WTC11 (cell line): ENCODE measurements at regions not wholly inside any gene's neighbourhood (a gene's known extent, or its start where the extent isn't known, plus 50 kb on each side); places are given as distances from the start of the nearest gene placed in this dataset.

Experiments
- ATAC-seq: fragments of 200-7000 bp; cut with Tn5 transposase; 2 replicates; pipeline ENCODE4 v1.10.0; 2021; ENCODE audit warnings: mild to moderate bottlenecking, moderate library complexity
- CTCF ChIA-PET: fragments of 300-600 bp; sonication (Branson Sonifier 250); formaldehyde crosslinking; loops from one replicate; lab custom pipeline; 2021; ENCODE audit warnings: antibody characterized with exemption; lab: Charles Lee
- POLR2A ChIA-PET: fragments of 350-600 bp; sonication (Branson Sonifier 250); formaldehyde crosslinking; loops from one replicate; lab custom pipeline; 2021; ENCODE audit warnings: antibody characterized with exemption; lab: Charles Lee
- DNase-seq: peaks from one replicate; pipeline ENCODE4 v3.0.0; 2021; ENCODE audit warnings: low spot score
- H3K27ac Mint-ChIP-seq: 2 replicates; pipeline ENCODE4 v1.8.0; 2021; ENCODE audit warnings: mixed read lengths
- H3K27me3 Mint-ChIP-seq: 2 replicates; pipeline ENCODE4 v1.8.0; 2021; ENCODE audit warnings: low read depth, mild to moderate bottlenecking, moderate library complexity, mixed read lengths
- H3K36me3 Mint-ChIP-seq: 2 replicates; pipeline ENCODE4 v1.8.0; 2021; ENCODE audit warnings: mixed read lengths
- H3K4me1 Mint-ChIP-seq: 2 replicates; pipeline ENCODE4 v1.8.0; 2022; ENCODE audit warnings: mixed read lengths
- H3K4me3 Mint-ChIP-seq: 2 replicates; pipeline ENCODE4 v1.8.0; 2021; ENCODE audit warnings: mild to moderate bottlenecking, moderate library complexity, mixed read lengths
- H3K9me3 Mint-ChIP-seq: 2 replicates; pipeline ENCODE4 v1.8.0; 2021; ENCODE audit warnings: mixed read lengths
- ATF3 ChIP-seq: sonication (generic); formaldehyde crosslinking; conservative IDR thresholded peaks from 2 replicates; pipeline ENCODE4 v1.8.1; 2022; ENCODE audit warnings: mild to moderate bottlenecking, missing genetic modification reagents
- FOXJ3 ChIP-seq: sonication (generic); formaldehyde crosslinking; IDR thresholded peaks from 2 replicates; pipeline ENCODE4 v1.9.0; 2021; ENCODE audit warnings: missing genetic modification reagents, mild to moderate bottlenecking, borderline replicate concordance
- GABPB1 ChIP-seq: sonication (generic); formaldehyde crosslinking; IDR thresholded peaks from 2 replicates; pipeline ENCODE4 v1.8.1; 2023; ENCODE audit warnings: mild to moderate bottlenecking, missing genetic modification reagents
- GRHL2 ChIP-seq: fragments of 250-450 bp; sonication (Bioruptor Pico); IDR thresholded peaks from 2 replicates; pipeline ENCODE4 v1.8.0; 2022; ENCODE audit warnings: mild to moderate bottlenecking, moderate library complexity; ENCODE audit not compliant: insufficient replicate concordance, severe bottlenecking
- MYBL2 ChIP-seq: sonication (generic); formaldehyde crosslinking; IDR thresholded peaks from 2 replicates; pipeline ENCODE4 v1.8.1; 2023; ENCODE audit warnings: mild to moderate bottlenecking, moderate library complexity, missing genetic modification reagents
- NFYB ChIP-seq: sonication (generic); formaldehyde crosslinking; conservative IDR thresholded peaks from 2 replicates; pipeline ENCODE4 v1.8.0; 2022; ENCODE audit warnings: low read depth, missing genetic modification reagents
- NR3C1 ChIP-seq: sonication (generic); formaldehyde crosslinking; conservative IDR thresholded peaks from 2 replicates; pipeline ENCODE4 v1.8.1; 2023; ENCODE audit warnings: low read depth, mild to moderate bottlenecking, missing genetic modification reagents
- PRRX2 ChIP-seq: fragments of 250-450 bp; sonication (Bioruptor Pico); IDR thresholded peaks from 2 replicates; pipeline ENCODE4 v1.8.0; 2021; ENCODE audit warnings: mild to moderate bottlenecking
- SMAD4 ChIP-seq: sonication (generic); formaldehyde crosslinking; IDR thresholded peaks from 2 replicates; pipeline ENCODE4 v1.8.0; 2022; ENCODE audit warnings: mild to moderate bottlenecking, missing genetic modification reagents
- TEAD4 ChIP-seq: sonication (generic); formaldehyde crosslinking; IDR thresholded peaks from 2 replicates; pipeline ENCODE4 v1.8.0; 2022; ENCODE audit warnings: mild to moderate bottlenecking, missing genetic modification reagents
- ZNF219 ChIP-seq: sonication (generic); formaldehyde crosslinking; IDR thresholded peaks from 2 replicates; pipeline ENCODE4 v1.8.0; 2023; ENCODE audit warnings: missing genetic modification reagents, mild to moderate bottlenecking, borderline replicate concordance
- ZNF263 ChIP-seq: sonication (generic); formaldehyde crosslinking; IDR thresholded peaks from 2 replicates; pipeline ENCODE4 v1.8.1; 2022; ENCODE audit warnings: low read depth, mild to moderate bottlenecking, moderate library complexity, missing genetic modification reagents
- ZNF281 ChIP-seq: sonication (generic); formaldehyde crosslinking; IDR thresholded peaks from 2 replicates; pipeline ENCODE4 v1.8.0; 2023; ENCODE audit warnings: mild to moderate bottlenecking, missing genetic modification reagents
- ZNF532 ChIP-seq: fragments of 250-450 bp; sonication (Bioruptor Pico); IDR thresholded peaks from 2 replicates; pipeline ENCODE4 v1.9.0; 2021; ENCODE audit warnings: mild to moderate bottlenecking, borderline replicate concordance
- TF ChIP-seq, protein P1 (sequence below): sonication (generic); formaldehyde crosslinking; IDR thresholded peaks from 2 replicates; pipeline ENCODE4 v1.8.0; 2022; ENCODE audit warnings: mild to moderate bottlenecking, missing genetic modification reagents
- TF ChIP-seq, protein P2 (sequence below): sonication (generic); formaldehyde crosslinking; IDR thresholded peaks from 2 replicates; pipeline ENCODE4 v1.8.0; 2023; ENCODE audit warnings: missing genetic modification reagents, mild to moderate bottlenecking, borderline replicate concordance
- TF ChIP-seq, protein P3 (sequence below): sonication (generic); formaldehyde crosslinking; IDR thresholded peaks from 2 replicates; pipeline ENCODE4 v1.8.1; 2022; ENCODE audit warnings: missing genetic modification reagents, borderline replicate concordance

DNA sequence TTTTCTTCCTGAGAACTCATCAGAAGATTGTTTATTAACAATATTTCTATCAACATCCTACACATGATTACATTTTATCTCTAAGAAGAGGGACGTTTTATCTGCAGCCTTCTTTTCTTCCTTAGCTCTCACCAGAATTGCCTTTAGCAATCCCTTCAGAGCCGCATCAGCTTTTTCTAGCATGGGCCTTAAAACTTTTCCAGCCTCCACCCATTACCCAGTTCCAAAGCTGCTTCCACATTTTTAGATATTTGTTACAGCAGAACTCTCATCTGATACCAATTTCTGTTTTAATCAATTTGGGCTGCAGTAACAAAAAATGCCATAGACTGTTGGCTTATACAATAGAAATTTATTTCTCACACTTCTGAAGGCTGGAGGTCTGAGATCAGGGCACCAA lies 281.5 kb downstream of the THBS2 start:
- ChIA-PET POLR2A (no interaction called here), CTCF (no interaction called here)
- Mint-ChIP-seq H3K9me3 (peaks cover 5% of the 10 kb centered on the region), H3K27ac (no peak overlapping the region), H3K4me3 (no peak overlapping the region), H3K27me3 (no peaks in the 10 kb centered on the region; the same call in 1 of the 2 replicates), H3K4me1 (no peaks in the 10 kb centered on the region), H3K36me3 (no peaks in the 10 kb centered on the region; the same call in 1 of the 2 replicates)
- TF ChIP-seq GABPB1 (CRISPR knock-in tag), result no peak
- TF ChIP-seq, protein P1, sequence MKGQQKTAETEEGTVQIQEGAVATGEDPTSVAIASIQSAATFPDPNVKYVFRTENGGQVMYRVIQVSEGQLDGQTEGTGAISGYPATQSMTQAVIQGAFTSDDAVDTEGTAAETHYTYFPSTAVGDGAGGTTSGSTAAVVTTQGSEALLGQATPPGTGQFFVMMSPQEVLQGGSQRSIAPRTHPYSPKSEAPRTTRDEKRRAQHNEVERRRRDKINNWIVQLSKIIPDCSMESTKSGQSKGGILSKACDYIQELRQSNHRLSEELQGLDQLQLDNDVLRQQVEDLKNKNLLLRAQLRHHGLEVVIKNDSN (CRISPR knock-in tag), result no peak
- TF ChIP-seq PRRX2 (CRISPR knock-in tag), result no peak
- DNase-seq (no peak), ATAC-seq (no peak)

DNA sequence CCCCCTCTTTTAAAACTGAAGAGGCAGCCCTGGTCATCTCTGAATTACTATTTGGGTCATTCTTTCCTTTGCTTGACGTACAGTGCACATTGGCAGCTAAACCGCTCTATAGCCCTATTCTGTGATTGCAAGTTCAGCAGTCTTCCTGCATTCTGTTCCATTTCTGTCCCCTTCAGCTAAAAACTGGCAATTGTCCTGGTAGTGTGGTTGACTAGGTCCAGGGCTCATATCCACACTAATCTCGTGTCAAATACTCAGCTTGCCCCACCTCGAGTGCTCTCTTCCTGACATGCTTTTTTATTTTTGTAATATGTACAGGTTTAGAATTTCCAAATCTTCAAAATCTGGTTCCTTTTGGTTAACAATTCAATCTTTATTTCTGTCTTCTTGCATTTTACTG lies 282.1 kb downstream of the THBS2 start:
- Mint-ChIP-seq H3K27ac (no peak overlapping the region), H3K4me1 (no peaks in the 10 kb centered on the region), H3K4me3 (no peak overlapping the region), H3K36me3 (peaks cover 5% of the 10 kb centered on the region), H3K27me3 (no peaks in the 10 kb centered on the region; the same call in 1 of the 2 replicates), H3K9me3 (peaks cover 11% of the 10 kb centered on the region)
- CTCF ChIA-PET, result no interaction called here
- DNase-seq (no peak), ATAC-seq (no peak)
- POLR2A ChIA-PET, result no interaction called here
- TF ChIP-seq, protein P1 (CRISPR knock-in tag), result no peak
- TF ChIP-seq SMAD4 (CRISPR knock-in tag), result no peak
- no peak for TF ChIP-seq MYBL2
- no peak for TF ChIP-seq ZNF219
- TF ChIP-seq, protein P2, sequence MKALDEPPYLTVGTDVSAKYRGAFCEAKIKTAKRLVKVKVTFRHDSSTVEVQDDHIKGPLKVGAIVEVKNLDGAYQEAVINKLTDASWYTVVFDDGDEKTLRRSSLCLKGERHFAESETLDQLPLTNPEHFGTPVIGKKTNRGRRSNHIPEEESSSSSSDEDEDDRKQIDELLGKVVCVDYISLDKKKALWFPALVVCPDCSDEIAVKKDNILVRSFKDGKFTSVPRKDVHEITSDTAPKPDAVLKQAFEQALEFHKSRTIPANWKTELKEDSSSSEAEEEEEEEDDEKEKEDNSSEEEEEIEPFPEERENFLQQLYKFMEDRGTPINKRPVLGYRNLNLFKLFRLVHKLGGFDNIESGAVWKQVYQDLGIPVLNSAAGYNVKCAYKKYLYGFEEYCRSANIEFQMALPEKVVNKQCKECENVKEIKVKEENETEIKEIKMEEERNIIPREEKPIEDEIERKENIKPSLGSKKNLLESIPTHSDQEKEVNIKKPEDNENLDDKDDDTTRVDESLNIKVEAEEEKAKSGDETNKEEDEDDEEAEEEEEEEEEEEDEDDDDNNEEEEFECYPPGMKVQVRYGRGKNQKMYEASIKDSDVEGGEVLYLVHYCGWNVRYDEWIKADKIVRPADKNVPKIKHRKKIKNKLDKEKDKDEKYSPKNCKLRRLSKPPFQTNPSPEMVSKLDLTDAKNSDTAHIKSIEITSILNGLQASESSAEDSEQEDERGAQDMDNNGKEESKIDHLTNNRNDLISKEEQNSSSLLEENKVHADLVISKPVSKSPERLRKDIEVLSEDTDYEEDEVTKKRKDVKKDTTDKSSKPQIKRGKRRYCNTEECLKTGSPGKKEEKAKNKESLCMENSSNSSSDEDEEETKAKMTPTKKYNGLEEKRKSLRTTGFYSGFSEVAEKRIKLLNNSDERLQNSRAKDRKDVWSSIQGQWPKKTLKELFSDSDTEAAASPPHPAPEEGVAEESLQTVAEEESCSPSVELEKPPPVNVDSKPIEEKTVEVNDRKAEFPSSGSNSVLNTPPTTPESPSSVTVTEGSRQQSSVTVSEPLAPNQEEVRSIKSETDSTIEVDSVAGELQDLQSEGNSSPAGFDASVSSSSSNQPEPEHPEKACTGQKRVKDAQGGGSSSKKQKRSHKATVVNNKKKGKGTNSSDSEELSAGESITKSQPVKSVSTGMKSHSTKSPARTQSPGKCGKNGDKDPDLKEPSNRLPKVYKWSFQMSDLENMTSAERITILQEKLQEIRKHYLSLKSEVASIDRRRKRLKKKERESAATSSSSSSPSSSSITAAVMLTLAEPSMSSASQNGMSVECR (CRISPR knock-in tag), result no peak

- Mint-ChIP-seq H3K4me1 (no peaks in the 10 kb centered on the region), H3K27ac (no peak overlapping the region), H3K27me3 (no peaks in the 10 kb centered on the region; the same call in 1 of the 2 replicates), H3K4me3 (no peak overlapping the region), H3K36me3 (peaks cover 15% of the 10 kb centered on the region), H3K9me3 (peaks cover 34% of the 10 kb centered on the region)
- POLR2A ChIA-PET, result no interaction called here
- CTCF ChIA-PET, result no interaction called here
- DNase-seq (no peak), ATAC-seq (no peak)
- TF ChIP-seq ZNF532 (CRISPR knock-in tag) (no peak), GABPB1 (CRISPR knock-in tag) (no peak), ZNF281 (no peak), GRHL2 (CRISPR knock-in tag) (no peak), NFYB (CRISPR knock-in tag) (no peak), ZNF263 (no peak), PRRX2 (CRISPR knock-in tag) (no peak), ATF3 (no peak), NR3C1 (CRISPR knock-in tag) (no peak), TEAD4 (CRISPR knock-in tag) (no peak), FOXJ3 (no peak)
- TF ChIP-seq, protein P3, sequence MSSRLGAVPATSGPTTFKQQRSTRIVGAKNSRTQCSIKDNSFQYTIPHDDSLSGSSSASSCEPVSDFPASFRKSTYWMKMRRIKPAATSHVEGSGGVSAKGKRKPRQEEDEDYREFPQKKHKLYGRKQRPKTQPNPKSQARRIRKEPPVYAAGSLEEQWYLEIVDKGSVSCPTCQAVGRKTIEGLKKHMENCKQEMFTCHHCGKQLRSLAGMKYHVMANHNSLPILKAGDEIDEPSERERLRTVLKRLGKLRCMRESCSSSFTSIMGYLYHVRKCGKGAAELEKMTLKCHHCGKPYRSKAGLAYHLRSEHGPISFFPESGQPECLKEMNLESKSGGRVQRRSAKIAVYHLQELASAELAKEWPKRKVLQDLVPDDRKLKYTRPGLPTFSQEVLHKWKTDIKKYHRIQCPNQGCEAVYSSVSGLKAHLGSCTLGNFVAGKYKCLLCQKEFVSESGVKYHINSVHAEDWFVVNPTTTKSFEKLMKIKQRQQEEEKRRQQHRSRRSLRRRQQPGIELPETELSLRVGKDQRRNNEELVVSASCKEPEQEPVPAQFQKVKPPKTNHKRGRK (CRISPR knock-in tag), result no peak
Observed at GRCh38 chr6:168968801-168969200, 284.8 kb downstream of the THBS2 start.
